HEK293 (cell line): ENCODE measurements at regions not wholly inside any gene's neighbourhood (a gene's known extent, or its start where the extent isn't known, plus 50 kb on each side); places are given as distances from the start of the nearest gene placed in this dataset.

Source experiments
- CTCF ChIA-PET: fragments of 350-600 bp; formaldehyde crosslinking; extraction: SDS; loops from one replicate; lab custom pipeline; 2021; ENCODE audit warnings: antibody characterized with exemption; lab: Yijun Ruan, JAX
- POLR2A ChIA-PET: fragments of 300-600 bp; formaldehyde crosslinking; extraction: SDS; loops from one replicate; lab custom pipeline; 2020; ENCODE audit warnings: antibody characterized with exemption, inconsistent platforms; lab: Yijun Ruan, JAX
- H3K27ac ChIP-seq: fragments of 200-500 bp; sonication (Bioruptor generic); 2 replicates; pipeline ENCODE4 v1.5.1; 2014; ENCODE audit warnings: low read depth, low read length, control low read depth, inconsistent platforms; ENCODE audit errors: extremely low read depth
- H3K36me3 ChIP-seq, 2 experiments: fragments of 200-500 bp in 1 of 2; sonication (Bioruptor generic) in 1 of 2; 1 replicate in 1 of 2; 2 replicates in 1 of 2; pipeline ENCODE4 v1.5.1; 2014 to 2017; ENCODE audit warnings: inconsistent platforms in 2 of 2, low read length in 2 of 2; ENCODE audit not compliant: control insufficient read depth in 2 of 2, insufficient read depth in 1 of 2
- H3K4me1 ChIP-seq: fragments of 200-500 bp; sonication (Bioruptor generic); 2 replicates; pipeline ENCODE4 v1.5.1; 2014; ENCODE audit warnings: mild to moderate bottlenecking, low read length, inconsistent platforms; ENCODE audit not compliant: control insufficient read depth, insufficient read depth
- H3K4me3 ChIP-seq: 2 replicates; pipeline ENCODE4 v1.5.1; 2011; ENCODE audit warnings: low read depth, mild to moderate bottlenecking, control low read depth, low read length, moderate library complexity
- H3K9me3 ChIP-seq: fragments of 200-500 bp; sonication (Bioruptor generic); 2 replicates; pipeline ENCODE4 v1.5.1; 2014; ENCODE audit warnings: low read depth, low read length, inconsistent platforms; ENCODE audit not compliant: control insufficient read depth, insufficient read depth
- EGR2 ChIP-seq: fragments of 450-650 bp; formaldehyde crosslinking; IDR thresholded peaks from 2 replicates; pipeline ENCODE4 v1.5.1; 2016; ENCODE audit warnings: low read depth, missing biosample characterization, missing genetic modification characterization
- KLF16 ChIP-seq: fragments of 450-650 bp; formaldehyde crosslinking; IDR thresholded peaks from 2 replicates; pipeline ENCODE4 v1.5.1; 2017; ENCODE audit warnings: missing biosample characterization, missing genetic modification characterization
- MEIS1 ChIP-seq: sonication (generic); formaldehyde crosslinking; IDR thresholded peaks from 2 replicates; pipeline ENCODE4 v1.8.1; 2022; ENCODE audit warnings: missing genetic modification reagents, mild to moderate bottlenecking, borderline replicate concordance
- OVOL3 ChIP-seq: fragments of 450-650 bp; formaldehyde crosslinking; IDR thresholded peaks from 2 replicates; pipeline ENCODE4 v1.5.1; 2016; ENCODE audit warnings: missing biosample characterization, missing genetic modification characterization
- YY2 ChIP-seq: fragments of 450-650 bp; formaldehyde crosslinking; IDR thresholded peaks from 2 replicates; pipeline ENCODE4 v1.5.1; 2016; ENCODE audit warnings: missing biosample characterization, missing genetic modification characterization
- ZNF10 ChIP-seq: fragments of 450-650 bp; formaldehyde crosslinking; IDR thresholded peaks from 2 replicates; pipeline ENCODE4 v1.5.1; 2017; ENCODE audit warnings: missing biosample characterization, missing genetic modification characterization
- ZNF133 ChIP-seq: fragments of 450-650 bp; formaldehyde crosslinking; IDR thresholded peaks from 2 replicates; pipeline ENCODE4 v1.5.1; 2016; ENCODE audit warnings: missing biosample characterization, missing genetic modification characterization
- ZNF311 ChIP-seq: fragments of 450-650 bp; formaldehyde crosslinking; IDR thresholded peaks from 2 replicates; pipeline ENCODE4 v1.5.1; 2017; ENCODE audit warnings: missing biosample characterization, missing genetic modification characterization, borderline replicate concordance
- ZNF324 ChIP-seq: fragments of 450-650 bp; formaldehyde crosslinking; IDR thresholded peaks from 2 replicates; pipeline ENCODE4 v1.5.1; 2016; ENCODE audit warnings: missing biosample characterization, missing genetic modification characterization
- ZNF335 ChIP-seq: fragments of 450-650 bp; formaldehyde crosslinking; conservative IDR thresholded peaks from 2 replicates; pipeline ENCODE4 v1.5.1; 2016; ENCODE audit warnings: missing biosample characterization, missing genetic modification characterization
- ZNF416 ChIP-seq: fragments of 450-650 bp; formaldehyde crosslinking; IDR thresholded peaks from 2 replicates; pipeline ENCODE4 v1.5.1; 2016; ENCODE audit warnings: missing biosample characterization, missing genetic modification characterization
- ZNF423 ChIP-seq: fragments of 450-650 bp; formaldehyde crosslinking; IDR thresholded peaks from 2 replicates; pipeline ENCODE4 v1.5.1; 2016; ENCODE audit warnings: missing biosample characterization, missing genetic modification characterization
- ZNF626 ChIP-seq: fragments of 450-650 bp; sonication (Bioruptor Pico); formaldehyde crosslinking; IDR thresholded peaks from 2 replicates; pipeline ENCODE4 v1.5.1; 2018; ENCODE audit warnings: missing biosample characterization, missing genetic modification characterization, inconsistent platforms
- ZNF658 ChIP-seq: fragments of 450-650 bp; formaldehyde crosslinking; IDR thresholded peaks from 2 replicates; pipeline ENCODE4; 2016; ENCODE audit warnings: missing biosample characterization, missing genetic modification characterization
- ZNF660 ChIP-seq: fragments of 450-650 bp; IDR thresholded peaks from 2 replicates; pipeline ENCODE4 v1.5.1; 2018; ENCODE audit warnings: missing biosample characterization, mild to moderate bottlenecking, missing genetic modification characterization
- ZNF707 ChIP-seq: fragments of 450-650 bp; formaldehyde crosslinking; IDR thresholded peaks from 2 replicates; pipeline ENCODE4 v1.5.1; 2016; ENCODE audit warnings: missing biosample characterization, missing genetic modification characterization
- ZNF843 ChIP-seq: fragments of 450-650 bp; formaldehyde crosslinking; IDR thresholded peaks from 2 replicates; pipeline ENCODE4 v1.5.1; 2016; ENCODE audit warnings: missing biosample characterization, missing genetic modification characterization
- TF ChIP-seq, protein P1 (sequence below): fragments of 450-650 bp; formaldehyde crosslinking; IDR thresholded peaks from 2 replicates; pipeline ENCODE4 v1.5.1; 2017; ENCODE audit warnings: missing biosample characterization, mild to moderate bottlenecking, missing genetic modification characterization, moderate library complexity
- TF ChIP-seq, protein P2 (sequence below): fragments of 450-650 bp; formaldehyde crosslinking; conservative IDR thresholded peaks from 2 replicates; pipeline ENCODE4 v1.5.1; 2016; ENCODE audit warnings: low read depth, missing biosample characterization, missing genetic modification characterization
- TF ChIP-seq, protein P3 (sequence below): fragments of 450-650 bp; formaldehyde crosslinking; IDR thresholded peaks from 2 replicates; pipeline ENCODE4 v1.5.1; 2016; ENCODE audit warnings: missing biosample characterization, missing genetic modification characterization
- TF ChIP-seq, protein P4 (sequence below): fragments of 450-650 bp; formaldehyde crosslinking; IDR thresholded peaks from 2 replicates; pipeline ENCODE4 v1.5.1; 2017; ENCODE audit warnings: missing biosample characterization, missing genetic modification characterization
- TF ChIP-seq, protein P5 (sequence below): fragments of 450-650 bp; formaldehyde crosslinking; IDR thresholded peaks from 2 replicates; pipeline ENCODE4 v1.5.1; 2016; ENCODE audit warnings: missing biosample characterization, missing genetic modification characterization

DNA sequence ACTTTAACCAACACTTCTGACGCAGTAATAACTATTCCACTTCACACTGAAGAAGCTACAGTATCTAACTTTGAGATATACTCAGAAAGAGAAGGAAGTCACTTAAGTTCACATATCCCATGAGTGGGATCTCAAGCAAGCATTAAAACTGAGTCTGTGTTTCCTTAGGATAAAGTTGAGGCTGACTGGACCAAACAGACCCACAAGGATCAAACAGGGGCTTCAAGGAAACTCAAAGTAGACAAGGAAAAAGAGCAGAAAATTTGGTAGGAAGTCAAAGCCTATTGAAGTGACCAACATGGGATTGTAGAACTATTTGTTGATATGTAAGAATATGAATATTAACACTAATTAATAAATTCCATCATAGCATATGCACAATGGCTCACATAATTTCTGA lies 294.9 kb downstream of the ADGB start:
- Histone ChIP-seq H3K27ac (no peak overlapping the region), H3K4me1 (no peaks in the 10 kb centered on the region), H3K4me3 (no peak overlapping the region), H3K36me3 (no peaks in the 10 kb centered on the region), H3K9me3 (no peaks in the 10 kb centered on the region)
- POLR2A ChIA-PET, result no interaction called here
- no peak for TF ChIP-seq YY2
- TF ChIP-seq ZNF416 (tag by site-specific recombination), result no peak
- no peak for TF ChIP-seq KLF16 (tag by site-specific recombination)
- TF ChIP-seq, protein P1, sequence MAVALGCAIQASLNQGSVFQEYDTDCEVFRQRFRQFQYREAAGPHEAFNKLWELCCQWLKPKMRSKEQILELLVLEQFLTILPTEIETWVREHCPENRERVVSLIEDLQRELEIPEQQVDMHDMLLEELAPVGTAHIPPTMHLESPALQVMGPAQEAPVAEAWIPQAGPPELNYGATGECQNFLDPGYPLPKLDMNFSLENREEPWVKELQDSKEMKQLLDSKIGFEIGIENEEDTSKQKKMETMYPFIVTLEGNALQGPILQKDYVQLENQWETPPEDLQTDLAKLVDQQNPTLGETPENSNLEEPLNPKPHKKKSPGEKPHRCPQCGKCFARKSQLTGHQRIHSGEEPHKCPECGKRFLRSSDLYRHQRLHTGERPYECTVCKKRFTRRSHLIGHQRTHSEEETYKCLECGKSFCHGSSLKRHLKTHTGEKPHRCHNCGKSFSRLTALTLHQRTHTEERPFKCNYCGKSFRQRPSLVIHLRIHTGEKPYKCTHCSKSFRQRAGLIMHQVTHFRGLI (tag by site-specific recombination), result no peak
- TF ChIP-seq, protein P2, sequence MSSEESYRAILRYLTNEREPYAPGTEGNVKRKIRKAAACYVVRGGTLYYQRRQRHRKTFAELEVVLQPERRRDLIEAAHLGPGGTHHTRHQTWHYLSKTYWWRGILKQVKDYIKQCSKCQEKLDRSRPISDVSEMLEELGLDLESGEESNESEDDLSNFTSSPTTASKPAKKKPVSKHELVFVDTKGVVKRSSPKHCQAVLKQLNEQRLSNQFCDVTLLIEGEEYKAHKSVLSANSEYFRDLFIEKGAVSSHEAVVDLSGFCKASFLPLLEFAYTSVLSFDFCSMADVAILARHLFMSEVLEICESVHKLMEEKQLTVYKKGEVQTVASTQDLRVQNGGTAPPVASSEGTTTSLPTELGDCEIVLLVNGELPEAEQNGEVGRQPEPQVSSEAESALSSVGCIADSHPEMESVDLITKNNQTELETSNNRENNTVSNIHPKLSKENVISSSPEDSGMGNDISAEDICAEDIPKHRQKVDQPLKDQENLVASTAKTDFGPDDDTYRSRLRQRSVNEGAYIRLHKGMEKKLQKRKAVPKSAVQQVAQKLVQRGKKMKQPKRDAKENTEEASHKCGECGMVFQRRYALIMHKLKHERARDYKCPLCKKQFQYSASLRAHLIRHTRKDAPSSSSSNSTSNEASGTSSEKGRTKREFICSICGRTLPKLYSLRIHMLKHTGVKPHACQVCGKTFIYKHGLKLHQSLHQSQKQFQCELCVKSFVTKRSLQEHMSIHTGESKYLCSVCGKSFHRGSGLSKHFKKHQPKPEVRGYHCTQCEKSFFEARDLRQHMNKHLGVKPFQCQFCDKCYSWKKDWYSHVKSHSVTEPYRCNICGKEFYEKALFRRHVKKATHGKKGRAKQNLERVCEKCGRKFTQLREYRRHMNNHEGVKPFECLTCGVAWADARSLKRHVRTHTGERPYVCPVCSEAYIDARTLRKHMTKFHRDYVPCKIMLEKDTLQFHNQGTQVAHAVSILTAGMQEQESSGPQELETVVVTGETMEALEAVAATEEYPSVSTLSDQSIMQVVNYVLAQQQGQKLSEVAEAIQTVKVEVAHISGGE, result no peak
- no peak for TF ChIP-seq ZNF843
- no peak for TF ChIP-seq ZNF324
- CTCF ChIA-PET, result interaction anchor here (3.7 kb wide), 1 partner anchor 8 kb away, joined by 16 read pairs; no protein-coding TSS in a partner anchor

DNA sequence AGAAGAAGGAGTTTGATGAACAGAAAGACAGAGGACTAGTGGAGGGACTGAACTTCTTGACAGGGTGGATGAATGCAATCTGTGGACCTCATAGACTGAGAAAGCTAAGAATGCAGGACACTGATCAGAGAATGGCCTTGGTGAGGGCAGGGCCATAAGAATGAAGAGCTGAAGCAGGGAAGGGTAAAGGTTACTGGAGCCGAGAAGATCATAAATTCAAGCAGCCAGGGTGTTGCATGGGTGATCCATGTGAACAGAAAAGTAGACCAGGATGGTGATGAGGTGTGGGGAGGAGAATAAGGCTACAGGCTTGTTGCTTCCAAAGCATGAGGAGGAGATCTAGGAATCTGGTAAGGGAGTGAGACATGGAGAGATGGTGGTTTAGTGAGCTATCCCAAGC lies 295.9 kb downstream of the ADGB start:
- Histone ChIP-seq H3K9me3 (no peaks in the 10 kb centered on the region), H3K4me3 (no peak overlapping the region), H3K36me3 (no peaks in the 10 kb centered on the region), H3K4me1 (no peaks in the 10 kb centered on the region), H3K27ac (no peak overlapping the region)
- ChIA-PET CTCF (interaction anchor here (0.6 to 3.7 kb wide), 3 partner anchors 8 to 205 kb away, joined by 3 to 16 read pairs (median 6); no protein-coding TSS in a partner anchor), POLR2A (no interaction called here)
- TF ChIP-seq ZNF335 (tag by site-specific recombination) (no peak), MEIS1 (CRISPR knock-in tag) (no peak), ZNF660 (tag by site-specific recombination) (no peak), ZNF626 (no peak), EGR2 (tag by site-specific recombination) (no peak), ZNF133 (tag by site-specific recombination) (no peak), ZNF707 (tag by site-specific recombination) (no peak), ZNF658 (no peak)
- TF ChIP-seq, protein P3, sequence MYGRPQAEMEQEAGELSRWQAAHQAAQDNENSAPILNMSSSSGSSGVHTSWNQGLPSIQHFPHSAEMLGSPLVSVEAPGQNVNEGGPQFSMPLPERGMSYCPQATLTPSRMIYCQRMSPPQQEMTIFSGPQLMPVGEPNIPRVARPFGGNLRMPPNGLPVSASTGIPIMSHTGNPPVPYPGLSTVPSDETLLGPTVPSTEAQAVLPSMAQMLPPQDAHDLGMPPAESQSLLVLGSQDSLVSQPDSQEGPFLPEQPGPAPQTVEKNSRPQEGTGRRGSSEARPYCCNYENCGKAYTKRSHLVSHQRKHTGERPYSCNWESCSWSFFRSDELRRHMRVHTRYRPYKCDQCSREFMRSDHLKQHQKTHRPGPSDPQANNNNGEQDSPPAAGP (tag by site-specific recombination), result no peak

DNA sequence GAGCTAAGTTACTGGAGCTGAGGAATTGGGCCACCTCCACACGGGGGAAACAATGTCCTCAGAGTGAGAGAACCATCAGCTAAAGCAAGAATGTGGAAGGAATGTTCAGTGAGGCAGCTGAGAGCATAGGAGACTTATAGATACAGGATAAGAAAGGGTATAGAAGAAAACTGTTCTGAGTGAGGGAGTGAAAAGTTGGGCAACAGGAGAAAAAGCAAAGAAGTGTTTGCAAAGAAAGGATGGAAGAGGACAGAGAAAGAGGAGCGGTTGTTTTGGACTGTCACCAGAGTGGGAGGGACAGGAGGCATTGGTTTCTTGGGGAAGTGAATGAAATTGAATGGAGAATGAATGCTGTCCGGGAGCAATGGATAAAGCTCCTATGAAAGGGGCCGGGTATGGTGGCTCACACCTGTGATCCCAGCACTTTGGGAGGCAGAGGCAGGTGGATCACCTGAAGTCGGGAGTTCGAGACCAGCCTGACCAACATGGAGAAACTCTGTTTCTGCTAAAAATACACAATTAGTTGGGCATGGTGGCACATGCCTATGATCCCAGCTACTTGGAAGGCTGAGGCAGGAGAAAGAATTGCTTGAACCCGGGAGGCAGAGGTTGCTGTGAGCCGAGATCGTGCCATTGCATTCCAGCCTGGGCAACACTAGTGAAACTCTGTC lies 296.5 kb downstream of the ADGB start:
- Histone ChIP-seq H3K4me1 (no peaks in the 10 kb centered on the region), H3K4me3 (no peak overlapping the region), H3K27ac (no peak overlapping the region), H3K36me3 (no peaks in the 10 kb centered on the region), H3K9me3 (no peaks in the 10 kb centered on the region)
- ChIA-PET CTCF (interaction anchor here (0.6 to 1.4 kb wide), 3 partner anchors 9 to 205 kb away, joined by 3 to 7 read pairs (median 6); no protein-coding TSS in a partner anchor), POLR2A (no interaction called here)
- TF ChIP-seq ZNF133 (tag by site-specific recombination) (no peak), ZNF10 (no peak), OVOL3 (no peak), ZNF311 (tag by site-specific recombination) (no peak), ZNF423 (tag by site-specific recombination) (no peak)
- TF ChIP-seq, protein P4, sequence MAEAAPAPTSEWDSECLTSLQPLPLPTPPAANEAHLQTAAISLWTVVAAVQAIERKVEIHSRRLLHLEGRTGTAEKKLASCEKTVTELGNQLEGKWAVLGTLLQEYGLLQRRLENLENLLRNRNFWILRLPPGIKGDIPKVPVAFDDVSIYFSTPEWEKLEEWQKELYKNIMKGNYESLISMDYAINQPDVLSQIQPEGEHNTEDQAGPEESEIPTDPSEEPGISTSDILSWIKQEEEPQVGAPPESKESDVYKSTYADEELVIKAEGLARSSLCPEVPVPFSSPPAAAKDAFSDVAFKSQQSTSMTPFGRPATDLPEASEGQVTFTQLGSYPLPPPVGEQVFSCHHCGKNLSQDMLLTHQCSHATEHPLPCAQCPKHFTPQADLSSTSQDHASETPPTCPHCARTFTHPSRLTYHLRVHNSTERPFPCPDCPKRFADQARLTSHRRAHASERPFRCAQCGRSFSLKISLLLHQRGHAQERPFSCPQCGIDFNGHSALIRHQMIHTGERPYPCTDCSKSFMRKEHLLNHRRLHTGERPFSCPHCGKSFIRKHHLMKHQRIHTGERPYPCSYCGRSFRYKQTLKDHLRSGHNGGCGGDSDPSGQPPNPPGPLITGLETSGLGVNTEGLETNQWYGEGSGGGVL (tag by site-specific recombination), result no peak
- TF ChIP-seq, protein P5, sequence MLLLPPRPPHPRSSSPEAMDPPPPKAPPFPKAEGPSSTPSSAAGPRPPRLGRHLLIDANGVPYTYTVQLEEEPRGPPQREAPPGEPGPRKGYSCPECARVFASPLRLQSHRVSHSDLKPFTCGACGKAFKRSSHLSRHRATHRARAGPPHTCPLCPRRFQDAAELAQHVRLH, result no peak
